Activated T-helper 1 cell treated with anti-CD3 and anti-CD28 coated beads, Interleukin-12 subunit alpha, Interleukin-12 subunit beta, Interleukin-2, Interleukin-4 antibody, amounts not matched to agents 30 ng/mL and 10 ng/mL and 1 ng/mL, durations not matched to agents 14 hours and 24 hours and 36 hours (primary cell): ENCODE measurements at regions not wholly inside any gene's neighbourhood (a gene's known extent, or its start where the extent isn't known, plus 50 kb on each side); places are given as distances from the start of the nearest gene placed in this dataset.
A peak's percentile ranks its signal among the peaks of the same experiment; 100 is the strongest.
"Not testable (repeated sequence)": the region's sequence is repeated elsewhere in the genome, so short reads cannot be mapped to it uniquely, and the experiment has no call there.

Source experiments
- DNase-seq: peaks from one replicate; pipeline ENCODE4 v3.0.0; 2021; ENCODE audit warnings: low spot score
- H3K27ac Mint-ChIP-seq: one replicate; pipeline ENCODE4 v1.8.0; 2021; ENCODE audit warnings: mild to moderate bottlenecking, mixed read lengths
- H3K27me3 Mint-ChIP-seq: one replicate; pipeline ENCODE4 v1.8.0; 2022; ENCODE audit warnings: mild to moderate bottlenecking, moderate library complexity, mixed read lengths; ENCODE audit not compliant: insufficient read depth
- H3K36me3 Mint-ChIP-seq: one replicate; pipeline ENCODE4 v1.8.0; 2021; ENCODE audit warnings: low read depth, mixed read lengths
- H3K4me1 Mint-ChIP-seq: one replicate; pipeline ENCODE4 v1.8.0; 2021; ENCODE audit warnings: low read depth, mixed read lengths
- H3K4me3 Mint-ChIP-seq: one replicate; pipeline ENCODE4 v1.8.0; 2021; ENCODE audit warnings: mild to moderate bottlenecking, moderate library complexity, mixed read lengths
- H3K9me3 Mint-ChIP-seq: one replicate; pipeline ENCODE4 v1.8.0; 2021; ENCODE audit warnings: mixed read lengths
- intact Hi-C: fragments of 100-400 bp; cut with micrococcal nuclease; formaldehyde crosslinking; loops from one replicate; pipeline ENCODE4 v1.15.1; 2024

DNA sequence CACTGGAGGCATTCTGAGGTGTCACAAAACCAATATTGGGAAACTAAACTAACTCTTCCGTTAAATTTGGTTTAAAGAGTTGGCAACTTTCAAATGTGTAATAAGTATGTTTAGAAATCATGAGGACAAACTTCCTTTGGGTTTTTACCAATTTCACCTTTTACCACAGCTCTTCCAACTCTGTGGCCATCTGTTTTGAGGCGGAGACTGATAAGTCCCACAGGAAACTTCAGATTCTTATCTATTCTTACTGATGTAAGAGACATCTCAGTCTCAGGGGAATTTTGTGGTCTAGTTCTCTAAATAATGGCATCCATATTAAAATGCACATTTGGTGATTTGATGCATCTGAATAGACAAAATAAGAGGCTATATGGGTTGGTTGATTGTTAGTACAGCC lies 229.2 kb upstream of the AFF2 start:
- no peak for DNase-seq
- Mint-ChIP-seq H3K27ac (no peak overlapping the region), H3K27me3 (no peaks in the 10 kb centered on the region), H3K9me3 (peaks cover 12% of the 10 kb centered on the region), H3K36me3 (peaks cover 2% of the 10 kb centered on the region), H3K4me1 (peaks cover 7% of the 10 kb centered on the region), H3K4me3 (no peak overlapping the region)
- intact Hi-C loops = loop anchor here (2.0 kb wide), 1 partner anchor 110 kb away; no protein-coding TSS in a partner anchor

DNA sequence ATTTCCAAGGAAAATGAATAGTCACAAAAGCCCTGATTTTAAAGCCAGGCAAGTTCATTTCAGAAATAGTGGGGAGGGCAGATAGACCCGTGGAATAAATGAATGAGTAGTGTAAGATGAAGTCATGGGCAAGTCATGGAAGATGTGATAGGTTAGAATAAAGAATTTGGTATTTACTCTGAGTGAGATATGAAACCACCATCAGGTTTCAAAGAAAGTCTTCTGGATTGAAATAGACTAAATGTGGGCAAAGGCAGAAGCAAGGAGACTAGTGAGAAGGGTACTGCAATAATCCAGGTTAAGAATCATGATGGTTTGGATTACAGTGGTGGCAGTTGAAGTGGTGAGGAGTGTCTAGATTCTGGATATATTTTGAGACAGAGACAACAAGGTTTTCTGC lies 218.5 kb upstream of the AFF2 start:
- H3K4me3 Mint-ChIP-seq = peak overlapping the region; percentile 32
- peaks cover 20% of the 10 kb centered on the region for H3K9me3 Mint-ChIP-seq
- DNase-seq = no peak
- H3K27me3 Mint-ChIP-seq = no peaks in the 10 kb centered on the region
- peaks cover 32% of the 10 kb centered on the region for H3K4me1 Mint-ChIP-seq
- peak overlapping the region; percentile 88 for H3K27ac Mint-ChIP-seq
- peaks cover 4% of the 10 kb centered on the region for H3K36me3 Mint-ChIP-seq
- intact Hi-C loops = loop anchor here (1.0 to 10.0 kb wide), 6 partner anchors 12 to 367 kb away; partner anchors contain the start of gene FMR1

DNA sequence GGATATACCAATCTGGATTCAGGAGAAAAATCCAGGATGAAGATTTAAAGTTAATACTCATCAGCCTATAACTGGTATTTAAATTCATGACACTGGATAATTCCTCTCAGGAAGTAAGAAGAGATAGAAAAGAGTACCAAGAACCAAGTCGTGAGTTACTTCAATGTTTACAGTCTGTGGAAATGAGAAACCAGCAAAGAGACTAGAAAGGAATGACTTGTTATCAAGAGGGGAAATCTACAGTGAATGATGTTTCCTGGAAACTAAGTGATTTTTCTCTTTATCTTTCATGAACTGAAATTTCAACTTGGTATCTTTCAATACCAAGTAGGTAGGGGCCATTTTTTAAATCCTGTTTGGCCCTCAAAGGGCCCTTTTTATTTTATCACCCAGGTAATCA lies 217.9 kb upstream of the AFF2 start:
- H3K4me3 Mint-ChIP-seq = no peak overlapping the region
- H3K27ac Mint-ChIP-seq = no peak overlapping the region
- H3K36me3 Mint-ChIP-seq = peaks cover 4% of the 10 kb centered on the region
- no peak for DNase-seq
- peaks cover 14% of the 10 kb centered on the region for H3K9me3 Mint-ChIP-seq
- H3K4me1 Mint-ChIP-seq = peaks cover 32% of the 10 kb centered on the region
- H3K27me3 Mint-ChIP-seq = no peaks in the 10 kb centered on the region
- intact Hi-C loops = loop anchor here (1.0 to 10.0 kb wide), 6 partner anchors 12 to 368 kb away; partner anchors contain the start of gene FMR1

DNA sequence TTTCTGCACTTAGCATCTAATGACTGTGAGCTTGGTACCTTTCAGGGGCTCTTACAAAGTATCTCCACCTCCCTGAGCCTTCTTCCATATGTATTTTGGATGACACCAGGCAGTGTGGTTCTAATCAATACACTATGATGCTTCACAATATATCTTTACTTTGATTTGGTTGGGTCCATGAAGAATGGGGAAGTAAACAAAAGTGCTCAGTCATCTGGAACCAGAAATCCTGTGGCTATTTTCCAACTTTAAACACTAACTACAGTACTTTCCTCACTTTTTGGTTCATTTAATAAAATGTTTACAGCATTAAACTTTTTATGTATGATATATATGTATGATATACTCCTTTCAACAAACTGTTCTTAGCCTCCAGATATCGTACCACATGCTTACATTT lies 216.4 kb upstream of the AFF2 start:
- peaks cover 4% of the 10 kb centered on the region for H3K36me3 Mint-ChIP-seq
- peaks cover 5% of the 10 kb centered on the region for H3K9me3 Mint-ChIP-seq
- H3K4me3 Mint-ChIP-seq = no peak overlapping the region
- intact Hi-C loops = loop anchor here (5.0 to 10.0 kb wide), 2 partner anchors 213 to 369 kb away; partner anchors contain the start of gene FMR1
- H3K4me1 Mint-ChIP-seq = peaks cover 32% of the 10 kb centered on the region
- no peaks in the 10 kb centered on the region for H3K27me3 Mint-ChIP-seq
- DNase-seq = no peak
- no peak overlapping the region for H3K27ac Mint-ChIP-seq

DNA sequence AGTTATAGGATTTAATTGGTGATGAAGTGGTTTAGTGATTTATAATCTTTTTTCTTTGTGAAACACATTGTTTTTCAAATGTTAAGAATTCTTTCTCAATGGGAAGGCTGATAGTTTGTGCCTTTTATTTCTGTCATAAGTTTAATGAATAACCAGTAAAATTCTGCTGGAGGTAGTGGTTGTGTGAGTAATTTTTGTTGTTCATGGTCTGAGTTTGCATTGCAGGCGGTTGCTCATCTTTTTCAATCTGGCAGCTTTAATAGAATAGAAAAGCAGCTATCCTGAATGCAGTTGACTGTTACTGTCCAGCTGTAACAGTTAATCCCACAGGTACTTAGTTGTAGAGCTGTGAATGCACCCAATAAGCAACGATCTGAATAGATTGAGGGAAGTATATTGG lies 215.6 kb upstream of the AFF2 start:
- H3K36me3 Mint-ChIP-seq = peaks cover 4% of the 10 kb centered on the region
- DNase-seq = no peak
- H3K27me3 Mint-ChIP-seq = no peaks in the 10 kb centered on the region
- H3K9me3 Mint-ChIP-seq = peaks cover 5% of the 10 kb centered on the region
- no peak overlapping the region for H3K27ac Mint-ChIP-seq
- peaks cover 31% of the 10 kb centered on the region for H3K4me1 Mint-ChIP-seq
- no peak overlapping the region for H3K4me3 Mint-ChIP-seq
- intact Hi-C loops = loop anchor here (5.0 to 10.0 kb wide), 2 partner anchors 212 to 370 kb away; partner anchors contain the start of gene FMR1

DNA sequence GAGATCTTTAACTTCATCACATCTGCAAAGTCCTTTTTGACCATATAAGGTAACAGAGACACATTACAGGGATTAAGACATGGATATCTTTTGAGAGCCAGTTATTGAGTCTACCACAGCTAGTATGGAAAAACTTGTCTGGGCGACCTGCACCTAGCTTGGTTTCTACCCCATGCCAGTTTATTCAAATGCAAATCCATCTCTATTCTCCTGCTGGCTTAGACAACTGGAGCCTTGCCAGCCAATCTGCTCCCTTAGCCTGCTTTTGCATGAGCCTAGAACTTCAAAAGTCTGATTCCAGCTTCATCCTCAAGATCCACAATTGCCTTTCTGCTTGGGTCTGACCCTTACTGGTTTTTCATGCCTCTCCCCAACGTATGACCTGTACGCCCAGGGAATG lies 212.0 kb upstream of the AFF2 start:
- intact Hi-C loops = loop anchor here (10.0 kb wide), 1 partner anchor 374 kb away; the partner anchor contains the start of gene FMR1
- H3K9me3 Mint-ChIP-seq = no peaks in the 10 kb centered on the region
- no peak for DNase-seq

DNA sequence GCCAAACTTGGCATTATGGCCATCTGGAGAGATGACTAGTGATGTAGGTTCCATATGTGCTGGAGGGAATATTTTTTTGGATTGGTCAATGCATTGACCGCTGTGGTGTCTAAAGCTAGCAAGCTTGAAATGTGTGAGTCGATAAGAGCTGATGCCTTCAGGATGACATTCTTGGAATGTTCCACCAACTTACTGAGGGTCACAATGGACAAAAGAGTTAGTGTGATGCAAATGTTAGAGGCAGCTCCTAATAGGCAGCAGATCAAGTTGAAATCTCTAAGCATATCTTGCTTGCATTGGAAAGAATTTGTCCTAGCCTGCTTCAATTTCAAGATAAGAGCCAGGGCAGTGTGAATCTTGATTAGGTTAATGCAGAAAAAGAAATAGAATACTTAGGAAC lies 210.4 kb upstream of the AFF2 start:
- H3K27me3 Mint-ChIP-seq = no peaks in the 10 kb centered on the region
- no peak for DNase-seq
- no peak overlapping the region for H3K27ac Mint-ChIP-seq
- H3K4me1 Mint-ChIP-seq = no peaks in the 10 kb centered on the region
- H3K36me3 Mint-ChIP-seq = no peaks in the 10 kb centered on the region
- intact Hi-C loops = no loop called here
- H3K4me3 Mint-ChIP-seq = no peak overlapping the region
- H3K9me3 Mint-ChIP-seq = no peaks in the 10 kb centered on the region

More for the DNA sequence above, 212.0 kb upstream of the AFF2 start:
- Mint-ChIP-seq H3K36me3 (no peaks in the 10 kb centered on the region), H3K27ac (no peak overlapping the region), H3K4me1 (no peaks in the 10 kb centered on the region), H3K27me3 (no peaks in the 10 kb centered on the region), H3K4me3 (no peak overlapping the region)

DNA sequence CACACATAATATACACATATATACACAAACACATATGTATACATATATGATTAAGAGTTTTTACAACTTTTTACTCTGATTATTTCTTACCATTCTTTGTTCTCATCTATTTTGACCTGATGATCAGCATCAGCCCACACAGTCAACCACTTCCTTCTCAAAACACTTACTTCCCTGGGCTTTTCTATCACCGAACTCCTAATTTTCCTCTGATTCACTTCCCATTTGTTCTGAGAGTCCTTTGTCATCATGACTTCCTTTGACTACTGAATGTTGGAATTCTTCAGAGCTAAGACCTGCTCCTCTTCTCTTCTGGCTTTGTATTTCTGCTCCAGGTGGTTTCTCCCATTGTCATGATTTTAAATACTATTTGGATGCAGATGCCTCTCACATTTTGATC lies 209.5 kb upstream of the AFF2 start:
- Mint-ChIP-seq H3K27me3 (no peaks in the 10 kb centered on the region), H3K27ac (no peak overlapping the region), H3K36me3 (peaks cover 6% of the 10 kb centered on the region), H3K4me3 (no peak overlapping the region), H3K9me3 (peaks cover 6% of the 10 kb centered on the region), H3K4me1 (peaks cover 6% of the 10 kb centered on the region)
- intact Hi-C loops = no loop called here
- DNase-seq = no peak

DNA sequence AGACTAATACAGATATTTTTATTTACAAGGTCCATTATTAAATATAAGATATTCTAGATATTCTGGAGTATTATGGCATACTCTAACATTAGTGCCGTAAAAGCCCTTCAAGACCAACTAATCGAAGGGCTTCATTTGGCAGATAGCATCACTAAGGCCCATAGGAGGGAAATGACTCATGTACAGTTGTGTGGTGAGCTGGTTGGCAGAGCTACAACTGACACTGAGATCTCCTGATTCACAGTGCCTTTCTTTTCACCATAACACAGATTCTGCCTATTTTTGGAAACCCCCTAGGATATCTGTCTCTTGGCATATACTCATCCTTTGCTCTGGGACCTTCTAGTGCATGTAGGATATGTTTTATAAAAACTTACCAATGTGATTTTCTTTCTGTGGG lies 201.7 kb upstream of the AFF2 start:
- no peak for DNase-seq

DNA sequence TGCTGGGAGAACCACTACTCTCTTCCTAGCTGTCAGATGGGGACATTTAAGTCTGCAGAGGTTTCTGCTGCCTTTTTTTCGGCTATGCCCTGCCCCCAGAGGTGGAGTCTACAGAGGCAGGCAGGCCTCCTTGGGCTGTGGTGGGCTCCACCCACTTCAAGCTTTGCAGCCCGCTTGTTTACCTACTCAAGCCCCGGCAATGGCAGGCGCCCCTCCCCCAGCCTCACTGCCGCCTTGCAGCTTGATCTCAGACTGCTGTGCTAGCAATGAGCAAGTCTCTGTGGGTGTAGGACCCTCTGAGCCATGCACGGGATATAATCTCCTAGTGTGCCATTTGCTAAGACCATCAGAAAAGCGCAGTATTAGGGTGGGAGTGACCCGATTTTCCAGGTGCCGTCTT lies 195.2 kb upstream of the AFF2 start:
- not testable (repeated sequence) for DNase-seq

More for the DNA sequence above, 201.7 kb upstream of the AFF2 start:
- Mint-ChIP-seq H3K9me3 (peaks cover 8% of the 10 kb centered on the region), H3K27ac (no peak overlapping the region), H3K27me3 (no peaks in the 10 kb centered on the region), H3K4me3 (no peak overlapping the region), H3K36me3 (peaks cover 6% of the 10 kb centered on the region), H3K4me1 (peaks cover 7% of the 10 kb centered on the region)
- intact Hi-C loops = no loop called here

DNA sequence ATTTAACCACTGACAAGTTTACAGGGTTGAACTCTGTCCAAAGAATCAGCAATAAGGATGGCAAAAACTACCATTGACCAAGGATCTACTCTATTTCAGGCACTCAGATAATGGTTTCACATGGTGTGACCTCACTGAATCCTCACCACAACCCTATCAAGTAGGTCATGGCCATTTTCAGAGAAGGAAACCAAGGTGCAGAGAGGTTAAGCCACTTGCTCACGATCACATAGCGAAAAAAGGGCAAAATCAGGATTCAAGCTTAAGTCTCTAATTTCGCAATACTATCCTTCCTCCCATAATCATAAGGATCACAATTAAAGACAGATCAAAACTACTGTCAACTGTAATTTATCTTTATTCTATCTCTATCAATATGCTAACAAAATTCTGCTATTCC lies 191.0 kb upstream of the AFF2 start:
- no peak for DNase-seq
- Mint-ChIP-seq H3K4me3 (no peak overlapping the region), H3K9me3 (peaks cover 8% of the 10 kb centered on the region), H3K27ac (no peak overlapping the region), H3K27me3 (no peaks in the 10 kb centered on the region), H3K36me3 (peaks cover 3% of the 10 kb centered on the region), H3K4me1 (peaks cover 34% of the 10 kb centered on the region)
- intact Hi-C loops = no loop called here

More for the DNA sequence above, 195.2 kb upstream of the AFF2 start:
- H3K27ac Mint-ChIP-seq, intact Hi-C loops, H3K9me3 Mint-ChIP-seq, H3K27me3 Mint-ChIP-seq, H3K36me3 Mint-ChIP-seq, H3K4me3 Mint-ChIP-seq: not testable (repeated sequence)
- peaks cover 15% of the 10 kb centered on the region for H3K4me1 Mint-ChIP-seq

DNA sequence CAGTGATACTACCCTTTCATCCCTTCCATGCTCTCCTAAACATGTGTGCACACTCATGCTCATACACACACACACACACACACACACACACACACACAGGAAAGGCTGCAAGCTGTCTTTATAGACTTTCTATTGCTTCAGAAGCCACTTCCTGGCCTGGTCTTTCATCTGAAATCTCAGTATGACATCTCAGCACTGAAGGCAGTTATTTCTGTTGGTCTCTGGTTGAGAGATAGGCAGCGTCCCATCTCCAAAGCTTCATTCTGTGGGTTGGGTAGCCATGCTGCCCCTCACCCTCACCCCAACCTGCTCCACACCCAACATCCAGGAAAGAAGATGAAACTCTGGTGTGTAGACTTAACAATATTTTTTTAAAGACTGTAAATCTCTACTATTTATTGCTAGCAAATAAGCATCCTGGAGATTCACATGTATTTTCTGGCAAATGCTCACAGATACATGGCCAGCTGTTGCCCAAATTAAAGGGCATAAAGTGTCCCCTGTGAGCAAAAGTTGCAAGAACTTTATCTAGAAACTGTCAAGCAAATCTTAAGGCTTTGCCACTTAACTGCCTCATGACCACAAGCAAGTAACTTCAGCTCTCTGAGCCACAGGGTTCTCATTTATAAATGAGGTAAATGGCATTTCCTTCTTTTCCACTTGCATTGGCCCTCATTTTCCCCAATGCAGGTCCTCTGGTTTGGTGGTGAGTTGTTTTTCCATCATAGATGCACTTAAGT lies 189.8 kb upstream of the AFF2 start:
- Mint-ChIP-seq H3K27me3 (no peaks in the 10 kb centered on the region), H3K9me3 (peaks cover 8% of the 10 kb centered on the region), H3K4me3 (peak overlapping the region; percentile 42), H3K36me3 (peaks cover 3% of the 10 kb centered on the region), H3K4me1 (peaks cover 34% of the 10 kb centered on the region), H3K27ac (peak overlapping the region; percentile 78)
- intact Hi-C loops = loop anchor here (1.0 kb wide), 2 partner anchors 28 to 71 kb away; no protein-coding TSS in a partner anchor
- peak; percentile 40 for DNase-seq

DNA sequence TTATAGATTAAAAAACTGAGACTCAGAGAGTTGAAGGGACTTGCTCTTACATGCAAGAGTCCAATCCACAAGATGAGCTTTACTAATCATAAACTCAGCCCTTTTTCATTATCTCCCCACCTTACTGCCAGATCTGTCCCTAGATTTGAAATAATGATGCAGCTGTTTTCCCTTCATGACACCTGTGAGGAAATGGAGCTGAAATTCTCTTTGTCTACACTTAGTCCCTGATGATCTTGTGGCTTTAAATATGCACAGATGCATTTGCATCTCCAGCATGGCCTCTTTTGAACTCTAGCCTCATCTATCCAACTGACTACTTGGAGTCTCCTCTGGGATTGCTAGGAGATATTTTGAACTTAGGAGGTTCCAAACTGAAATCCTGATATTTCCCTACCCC lies 188.9 kb upstream of the AFF2 start:
- H3K4me1 Mint-ChIP-seq = peaks cover 34% of the 10 kb centered on the region
- H3K27ac Mint-ChIP-seq = peak overlapping the region; percentile 71
- intact Hi-C loops = no loop called here
- peaks cover 3% of the 10 kb centered on the region for H3K36me3 Mint-ChIP-seq
- DNase-seq = no peak
- no peak overlapping the region for H3K4me3 Mint-ChIP-seq
- H3K9me3 Mint-ChIP-seq = peaks cover 8% of the 10 kb centered on the region
- H3K27me3 Mint-ChIP-seq = no peaks in the 10 kb centered on the region
